Loucy (cell line): ENCODE measurements at regions not wholly inside any gene's neighbourhood (a gene's known extent, or its start where the extent isn't known, plus 50 kb on each side); places are given as distances from the start of the nearest gene placed in this dataset.

Experiments
- H2AFZ ChIP-seq: fragments of 200-600 bp; sonication (generic); 2 replicates; pipeline ENCODE4 v1.6.0; 2016; ENCODE audit warnings: antibody characterized with exemption, mild to moderate bottlenecking, low read length, moderate library complexity
- H3F3A ChIP-seq: fragments of 200-600 bp; 2 replicates; pipeline ENCODE4 v1.6.0; 2016; ENCODE audit warnings: antibody characterized with exemption, low read depth, mild to moderate bottlenecking
- H3K27me3 ChIP-seq: fragments of 200-600 bp; sonication (generic); 2 replicates; pipeline ENCODE4 v1.6.1; 2014; ENCODE audit warnings: low read length, mild to moderate bottlenecking; ENCODE audit not compliant: insufficient read depth, poor library complexity, severe bottlenecking
- H3K36me3 ChIP-seq: fragments of 200-600 bp; sonication (generic); 2 replicates; pipeline ENCODE4 v1.6.1; 2016; ENCODE audit warnings: low read length; ENCODE audit not compliant: insufficient read depth
- H3K4me1 ChIP-seq: fragments of 200-600 bp; sonication (generic); 2 replicates; pipeline ENCODE4 v1.5.1; 2014; ENCODE audit warnings: low read length, mild to moderate bottlenecking; ENCODE audit not compliant: insufficient read depth, poor library complexity, severe bottlenecking
- H3K4me2 ChIP-seq: fragments of 200-600 bp; sonication (generic); 2 replicates; pipeline ENCODE4 v1.6.0; 2014; ENCODE audit warnings: antibody characterized with exemption, low read length, low read depth, mild to moderate bottlenecking; ENCODE audit not compliant: poor library complexity, severe bottlenecking
- H3K4me3 ChIP-seq: fragments of 200-600 bp; sonication (generic); 2 replicates; pipeline ENCODE4 v1.5.1; 2014; ENCODE audit warnings: low read length, mild to moderate bottlenecking, mixed read lengths; ENCODE audit not compliant: poor library complexity, severe bottlenecking
- H3K79me2 ChIP-seq: fragments of 200-600 bp; sonication (generic); 2 replicates; pipeline ENCODE4 v1.6.1; 2014; ENCODE audit warnings: low read length; ENCODE audit not compliant: insufficient read depth
- H3K9ac ChIP-seq: fragments of 200-600 bp; sonication (generic); 2 replicates; pipeline ENCODE4 v1.6.0; 2014; ENCODE audit warnings: mild to moderate bottlenecking, low read depth, low read length, moderate library complexity; ENCODE audit not compliant: poor library complexity, severe bottlenecking
- H3K9me2 ChIP-seq: fragments of 200-600 bp; sonication (generic); replicated peaks from 2 replicates; pipeline ENCODE4 v1.6.1; 2016; ENCODE audit warnings: low read depth, low read length, mixed read lengths
- H3K9me3 ChIP-seq: fragments of 200-600 bp; sonication (generic); 2 replicates; pipeline ENCODE4 v1.6.1; 2014; ENCODE audit warnings: mild to moderate bottlenecking, antibody characterized with exemption, low read length, low read depth; ENCODE audit not compliant: insufficient read depth
- H4K20me1 ChIP-seq: fragments of 200-600 bp; sonication (generic); 2 replicates; pipeline ENCODE4 v1.6.0; 2014; ENCODE audit warnings: antibody characterized with exemption, low read length, mild to moderate bottlenecking; ENCODE audit not compliant: insufficient read depth, poor library complexity, severe bottlenecking
- CTCF ChIP-seq: fragments of 200-600 bp; sonication (generic); conservative IDR thresholded peaks from 2 replicates; pipeline ENCODE4 v1.5.1; 2014; ENCODE audit warnings: mild to moderate bottlenecking, antibody characterized with exemption, low read length
- EZH2phosphoT487 ChIP-seq: fragments of 200-600 bp; IDR thresholded peaks from 2 replicates; pipeline ENCODE4 v1.6.1; 2018; ENCODE audit warnings: antibody characterized with exemption, mild to moderate bottlenecking, moderate library complexity, borderline replicate concordance

- no peak overlapping the region for H2AFZ ChIP-seq
- H4K20me1 ChIP-seq, result no peaks in the 10 kb centered on the region
- no peak overlapping the region for H3K4me3 ChIP-seq
- no peaks in the 10 kb centered on the region for H3K27me3 ChIP-seq
- TF ChIP-seq CTCF (no peak), EZH2phosphoT487 (no peak)
- H3K9me3 ChIP-seq, result no peaks in the 10 kb centered on the region
- H3K36me3 ChIP-seq, result no peaks in the 10 kb centered on the region
- H3K4me2 ChIP-seq, result no peak overlapping the region
- H3K4me1 ChIP-seq, result no peaks in the 10 kb centered on the region
- no peaks in the 10 kb centered on the region for H3K79me2 ChIP-seq
- H3K9ac ChIP-seq, result no peak overlapping the region
- no peaks in the 10 kb centered on the region for H3K9me2 ChIP-seq
- no peaks in the 10 kb centered on the region for H3F3A ChIP-seq
Measured at GRCh38 chr4:135731682-135732081, 1530.1 kb upstream of the PABPC4L start.

- Histone ChIP-seq H3K27me3 (no peaks in the 10 kb centered on the region), H3K4me2 (no peak overlapping the region)
Measured at GRCh38 chr4:135724421-135724820, 1522.8 kb upstream of the PABPC4L start.

GRCh38 chr4:135718019-135718418, 1516.4 kb upstream of the PABPC4L start:
- Histone ChIP-seq H3K4me1 (no peaks in the 10 kb centered on the region), H3F3A (no peaks in the 10 kb centered on the region), H2AFZ (no peak overlapping the region), H3K9ac (no peak overlapping the region), H3K4me3 (no peak overlapping the region), H3K9me2 (no peaks in the 10 kb centered on the region), H4K20me1 (no peaks in the 10 kb centered on the region), H3K79me2 (no peaks in the 10 kb centered on the region), H3K27me3 (no peaks in the 10 kb centered on the region), H3K4me2 (no peak overlapping the region), H3K36me3 (no peaks in the 10 kb centered on the region), H3K9me3 (no peaks in the 10 kb centered on the region)
- no peak for TF ChIP-seq CTCF
- TF ChIP-seq EZH2phosphoT487, result no peak

More at GRCh38 chr4:135724421-135724820, 1522.8 kb upstream of the PABPC4L start:
- H3K9me2 ChIP-seq, result no peaks in the 10 kb centered on the region; the same call in 1 of the 2 replicates
- H3K9ac ChIP-seq, result no peak overlapping the region
- no peaks in the 10 kb centered on the region for H3K36me3 ChIP-seq
- no peaks in the 10 kb centered on the region for H3K4me1 ChIP-seq
- TF ChIP-seq EZH2phosphoT487 (no peak), CTCF (no peak)
- no peaks in the 10 kb centered on the region for H3F3A ChIP-seq
- H3K4me3 ChIP-seq, result no peak overlapping the region
- no peaks in the 10 kb centered on the region for H3K9me3 ChIP-seq
- H3K79me2 ChIP-seq, result no peaks in the 10 kb centered on the region
- H4K20me1 ChIP-seq, result no peaks in the 10 kb centered on the region
- H2AFZ ChIP-seq, result no peak overlapping the region
